Kidney (tissue), 13 donors: ENCODE measurements at regions not wholly inside any gene's neighbourhood (a gene's known extent, or its start where the extent isn't known, plus 50 kb on each side); places are given as distances from the start of the nearest gene placed in this dataset.

Experiments used
- DNase-seq, 5 donors: peaks; one replicate each; pipeline ENCODE4 v3.0.0-alpha.2; 2013 to 2020
- FAIRE-seq: peaks from 2 replicates; lab custom pipeline; 2012; peaks lifted over from hg19 to GRCh38; lab: Jason Lieb, UNC
- H3K27ac ChIP-seq, 2 donors: one replicate each; pipeline ENCODE4 v1.7.0; 2013; ENCODE audit warnings: low read depth in 2 of 2, low read length in 2 of 2, inconsistent platforms in 1 of 2
- H3K27me3 ChIP-seq: one replicate; pipeline ENCODE4 v1.7.1; 2013; ENCODE audit warnings: low read length, inconsistent platforms; ENCODE audit not compliant: control insufficient read depth, insufficient read depth
- H3K36me3 ChIP-seq, 3 donors: one replicate each; pipeline versions ENCODE4 v1.7.0 to v1.7.1; 2013; ENCODE audit warnings: low read length in 3 of 3, control low read depth in 1 of 3, inconsistent platforms in 1 of 3; ENCODE audit not compliant: insufficient read depth in 3 of 3, control insufficient read depth in 2 of 3
- H3K4me1 ChIP-seq, 3 donors: one replicate each; pipeline versions ENCODE4 v1.7.0 to v1.7.1; 2013; ENCODE audit warnings: low read length in 3 of 3, inconsistent platforms in 1 of 3, low read depth in 1 of 3; ENCODE audit not compliant: control insufficient read depth in 2 of 3, insufficient read depth in 2 of 3
- H3K4me3 ChIP-seq, 3 donors: one replicate each; pipeline versions ENCODE4 v1.7.0 to v1.8.1; 2013; ENCODE audit warnings: low read length in 3 of 3, control low read depth in 1 of 3, inconsistent platforms in 1 of 3
- H3K9ac ChIP-seq, 3 donors: one replicate each; pipeline versions ENCODE4 v1.7.0 to v1.7.1; 2013; ENCODE audit warnings: low read length in 3 of 3, control low read depth in 1 of 3, inconsistent platforms in 1 of 3
- H3K9me3 ChIP-seq, 3 donors: one replicate each; pipeline versions ENCODE4 v1.7.0 to v1.7.1; 2013; ENCODE audit warnings: low read length in 3 of 3, control low read depth in 1 of 3, inconsistent platforms in 1 of 3; ENCODE audit not compliant: control insufficient read depth in 2 of 3, insufficient read depth in 1 of 3
- intact Hi-C: fragments of 100-400 bp; cut with DNase I; formaldehyde crosslinking; loops from one replicate; pipeline ENCODE4 v1.11.1; 2022
- TF ChIP-seq, protein P1 (sequence below): IDR thresholded peaks from 3 replicates; pipeline ENCODE4 v1.5.1; 2012; ENCODE audit warnings: mild to moderate bottlenecking, moderate library complexity, borderline replicate concordance; ENCODE audit not compliant: insufficient read depth; ENCODE audit errors: extremely low read depth
- donor health status: control.
- donor health status: control.
- donor health status: control.
- donor health status: control.
- donor health status: control.
- donor health status: DM: yes; HTN: yes; CAD: no.
- donor health status: Normal renal cell carcinoma (clear cell type).

DNA sequence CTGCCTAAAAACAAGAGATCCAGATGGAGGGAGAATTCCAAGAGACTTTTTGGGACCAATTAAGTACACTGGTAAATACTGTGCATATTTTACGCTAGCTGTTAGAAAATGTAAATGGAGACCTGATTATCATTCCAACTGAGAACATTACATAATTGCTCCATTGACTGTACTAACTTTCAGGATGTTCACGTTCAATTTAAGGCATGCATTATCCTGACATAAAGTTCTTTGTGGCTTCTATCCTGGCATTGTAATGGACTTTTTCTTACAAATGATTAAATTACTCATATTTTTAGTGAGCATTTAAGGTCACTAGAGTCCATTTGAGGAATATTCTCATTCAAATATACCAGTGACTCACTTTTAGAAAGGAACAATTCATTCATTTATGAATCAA, 883.3 kb upstream of the TMPRSS15 start:
- intact Hi-C loops, result no loop called here
- FAIRE-seq (no peak), DNase-seq (no peak)
- Histone ChIP-seq H3K4me1 (no peaks in the 10 kb centered on the region), H3K9me3 (no peaks in the 10 kb centered on the region), H3K36me3 (no peaks in the 10 kb centered on the region), H3K9ac (no peak overlapping the region), H3K27ac (no peak overlapping the region), H3K4me3 (no peak overlapping the region), H3K27me3 (no peaks in the 10 kb centered on the region)
- TF ChIP-seq, protein P1, sequence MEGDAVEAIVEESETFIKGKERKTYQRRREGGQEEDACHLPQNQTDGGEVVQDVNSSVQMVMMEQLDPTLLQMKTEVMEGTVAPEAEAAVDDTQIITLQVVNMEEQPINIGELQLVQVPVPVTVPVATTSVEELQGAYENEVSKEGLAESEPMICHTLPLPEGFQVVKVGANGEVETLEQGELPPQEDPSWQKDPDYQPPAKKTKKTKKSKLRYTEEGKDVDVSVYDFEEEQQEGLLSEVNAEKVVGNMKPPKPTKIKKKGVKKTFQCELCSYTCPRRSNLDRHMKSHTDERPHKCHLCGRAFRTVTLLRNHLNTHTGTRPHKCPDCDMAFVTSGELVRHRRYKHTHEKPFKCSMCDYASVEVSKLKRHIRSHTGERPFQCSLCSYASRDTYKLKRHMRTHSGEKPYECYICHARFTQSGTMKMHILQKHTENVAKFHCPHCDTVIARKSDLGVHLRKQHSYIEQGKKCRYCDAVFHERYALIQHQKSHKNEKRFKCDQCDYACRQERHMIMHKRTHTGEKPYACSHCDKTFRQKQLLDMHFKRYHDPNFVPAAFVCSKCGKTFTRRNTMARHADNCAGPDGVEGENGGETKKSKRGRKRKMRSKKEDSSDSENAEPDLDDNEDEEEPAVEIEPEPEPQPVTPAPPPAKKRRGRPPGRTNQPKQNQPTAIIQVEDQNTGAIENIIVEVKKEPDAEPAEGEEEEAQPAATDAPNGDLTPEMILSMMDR, result no peak

DNA sequence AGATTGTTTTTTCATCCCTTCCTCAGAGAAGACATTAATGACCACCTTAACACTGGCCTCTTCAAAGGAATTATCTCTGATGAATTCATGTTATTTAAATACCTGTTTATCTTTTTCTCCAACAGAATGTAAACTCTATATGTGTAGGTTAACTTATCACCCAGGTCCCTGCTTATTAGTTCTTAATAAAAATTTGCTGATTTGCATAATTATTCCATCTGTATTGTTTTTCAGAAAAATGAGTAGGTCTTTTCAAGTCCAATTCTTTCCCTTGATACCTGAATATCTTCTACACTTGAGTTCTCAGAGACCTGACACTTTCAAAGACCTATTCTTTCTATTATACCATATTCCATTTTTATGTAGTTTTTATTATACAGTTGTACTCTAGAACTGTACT, 886.7 kb upstream of the TMPRSS15 start:
- H3K9me3 ChIP-seq, result no peaks in the 10 kb centered on the region
- H3K9ac ChIP-seq, result no peak overlapping the region
- TF ChIP-seq, protein P1, result no peak
- no peaks in the 10 kb centered on the region for H3K4me1 ChIP-seq
- no peaks in the 10 kb centered on the region for H3K36me3 ChIP-seq
- FAIRE-seq (no peak), DNase-seq (no peak)
- no peak overlapping the region for H3K4me3 ChIP-seq
- intact Hi-C loops, result no loop called here
- H3K27me3 ChIP-seq, result no peaks in the 10 kb centered on the region
- H3K27ac ChIP-seq, result no peak overlapping the region

DNA sequence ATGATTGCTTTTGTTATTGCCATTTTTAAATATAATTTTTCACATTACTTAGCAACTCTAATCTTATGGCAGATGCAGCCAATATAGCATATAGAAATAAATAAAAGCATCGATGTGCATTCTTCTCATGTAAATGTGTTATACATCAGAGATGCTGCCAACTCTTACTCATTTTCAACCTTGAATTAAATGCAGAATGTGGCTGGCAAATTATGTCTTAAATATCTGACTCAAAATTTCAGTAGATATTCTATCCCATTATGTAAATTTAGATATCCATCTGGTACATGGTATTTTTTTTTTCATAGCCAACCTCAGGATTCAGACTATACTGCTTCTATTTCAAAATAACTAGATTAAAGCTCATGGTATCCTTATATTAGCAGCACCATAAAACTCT, 916.7 kb upstream of the TMPRSS15 start:
- TF ChIP-seq, protein P1, result no peak
- Histone ChIP-seq H3K27me3 (no peaks in the 10 kb centered on the region), H3K36me3 (no peaks in the 10 kb centered on the region), H3K9me3 (no peaks in the 10 kb centered on the region), H3K4me1 (no peaks in the 10 kb centered on the region), H3K9ac (no peak overlapping the region), H3K27ac (no peak overlapping the region), H3K4me3 (no peak overlapping the region)
- intact Hi-C loops, result no loop called here
- DNase-seq (no peak), FAIRE-seq (no peak)

DNA sequence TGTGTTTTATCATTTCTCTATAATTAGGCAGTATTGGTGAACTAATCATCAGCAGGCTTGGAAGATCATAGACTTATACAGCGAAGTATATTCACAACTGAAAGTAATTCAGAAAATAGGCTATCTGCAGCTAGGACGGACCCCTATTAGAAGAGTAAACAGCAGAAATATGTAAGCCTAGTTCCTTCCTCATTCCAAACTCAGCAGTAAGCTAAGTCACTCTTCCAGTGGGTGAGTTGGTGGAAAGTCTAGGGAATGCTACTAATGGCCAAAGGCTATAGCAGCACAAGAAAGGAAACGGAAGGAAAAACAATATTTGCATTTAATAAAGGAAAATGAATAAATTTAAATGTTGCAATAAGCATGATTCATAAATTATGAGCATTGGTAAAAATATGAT, 918.1 kb upstream of the TMPRSS15 start:
- FAIRE-seq (no peak), DNase-seq (peak in 1 of 5 donors; percentile 21)
- Histone ChIP-seq H3K9me3 (no peaks in the 10 kb centered on the region), H3K4me3 (no peak overlapping the region), H3K27ac (no peak overlapping the region), H3K36me3 (no peaks in the 10 kb centered on the region), H3K27me3 (no peaks in the 10 kb centered on the region), H3K4me1 (no peaks in the 10 kb centered on the region), H3K9ac (no peak overlapping the region)
- TF ChIP-seq, protein P1, result no peak
- intact Hi-C loops, result no loop called here
